Naive thymus-derived CD4-positive, alpha-beta T cell (primary cell): ENCODE measurements at regions not wholly inside any gene's neighbourhood (a gene's known extent, or its start where the extent isn't known, plus 50 kb on each side); places are given as distances from the start of the nearest gene placed in this dataset.

Experiments used
- ATAC-seq: fragments of 150-1000 bp; cut with Tn5 transposase; 2 replicates; pipeline ENCODE4 v1.10.0; 2021; ENCODE audit warnings: mild to moderate bottlenecking, moderate library complexity
- CTCF ChIA-PET: fragments of 350-600 bp; sonication (Branson Sonifier 250); formaldehyde crosslinking; loops from one replicate; lab custom pipeline; 2021; ENCODE audit warnings: antibody characterized with exemption; lab: Charles Lee
- POLR2A ChIA-PET: fragments of 350-600 bp; sonication (Branson Sonifier 250); formaldehyde crosslinking; loops from one replicate; lab custom pipeline; 2021; ENCODE audit warnings: antibody characterized with exemption, inconsistent platforms; lab: Charles Lee
- DNase-seq, 9 donors: peaks; one replicate each; pipeline versions ENCODE4 v3.0.0 to v3.0.0-alpha.2; 2020 to 2022; ENCODE audit warnings: mixed read lengths in 1 of 9
- H3K27ac ChIP-seq: one replicate; pipeline ENCODE4 v1.7.0; 2013; ENCODE audit warnings: mild to moderate bottlenecking, low read depth, low read length, moderate library complexity
- H3K27me3 ChIP-seq, 2 donors: one replicate each; pipeline ENCODE4 v1.7.0; 2013; ENCODE audit warnings: low read length in 2 of 2, mild to moderate bottlenecking in 2 of 2, moderate library complexity in 2 of 2; ENCODE audit not compliant: control insufficient read depth in 2 of 2, insufficient read depth in 2 of 2
- H3K36me3 ChIP-seq, 3 experiments: 1 replicate in 2 of 3; 2 replicates in 1 of 3; pipeline ENCODE4 v1.7.0; 2013; ENCODE audit warnings: low read length in 3 of 3, mild to moderate bottlenecking in 3 of 3, moderate library complexity in 1 of 3; ENCODE audit not compliant: insufficient read depth in 3 of 3, control insufficient read depth in 2 of 3
- H3K4me1 ChIP-seq, 2 donors: one replicate each; pipeline ENCODE4 v1.7.0; 2013; ENCODE audit warnings: low read length in 2 of 2, mild to moderate bottlenecking in 2 of 2, moderate library complexity in 1 of 2; ENCODE audit not compliant: control insufficient read depth in 2 of 2, insufficient read depth in 2 of 2
- H3K4me3 ChIP-seq: 2 replicates; pipeline ENCODE4 v1.7.0; 2013; ENCODE audit warnings: mild to moderate bottlenecking, low read length
- H3K9me3 ChIP-seq, 3 experiments: 1 replicate in 2 of 3; 2 replicates in 1 of 3; pipeline ENCODE4 v1.7.0; 2013; ENCODE audit warnings: low read length in 3 of 3; ENCODE audit not compliant: control insufficient read depth in 2 of 3
- H3K27ac Mint-ChIP-seq, 9 donors: one replicate each; pipeline ENCODE4 v1.8.0; 2020 to 2022; ENCODE audit warnings: mixed read lengths in 9 of 9, mild to moderate bottlenecking in 8 of 9, moderate library complexity in 5 of 9, inconsistent platforms in 2 of 9
- H3K27me3 Mint-ChIP-seq, 5 donors: one replicate each; pipeline ENCODE4 v1.8.0; 2021 to 2022; ENCODE audit warnings: mixed read lengths in 5 of 5, mild to moderate bottlenecking in 1 of 5
- H3K36me3 Mint-ChIP-seq, 5 donors: one replicate each; pipeline ENCODE4 v1.8.0; 2020 to 2022; ENCODE audit warnings: mixed read lengths in 5 of 5, mild to moderate bottlenecking in 3 of 5, inconsistent platforms in 1 of 5
- H3K4me1 Mint-ChIP-seq, 7 donors: one replicate each; pipeline ENCODE4 v1.8.0; 2020 to 2022; ENCODE audit warnings: mixed read lengths in 7 of 7, mild to moderate bottlenecking in 3 of 7, inconsistent platforms in 1 of 7
- H3K4me3 Mint-ChIP-seq, 10 donors: one replicate each; pipeline ENCODE4 v1.8.0; 2020 to 2022; ENCODE audit warnings: mild to moderate bottlenecking in 10 of 10, mixed read lengths in 10 of 10, moderate library complexity in 6 of 10, inconsistent platforms in 2 of 10
- H3K9me3 Mint-ChIP-seq, 11 donors: one replicate each; pipeline ENCODE4 v1.8.0; 2020 to 2022; ENCODE audit warnings: mixed read lengths in 11 of 11, mild to moderate bottlenecking in 4 of 11, inconsistent platforms in 1 of 11, moderate library complexity in 1 of 11
- intact Hi-C, 2 donors: fragments of 100-400 bp; cut with micrococcal nuclease; formaldehyde crosslinking; loops; one replicate each; pipeline ENCODE4 v1.15.1; 2023

DNA sequence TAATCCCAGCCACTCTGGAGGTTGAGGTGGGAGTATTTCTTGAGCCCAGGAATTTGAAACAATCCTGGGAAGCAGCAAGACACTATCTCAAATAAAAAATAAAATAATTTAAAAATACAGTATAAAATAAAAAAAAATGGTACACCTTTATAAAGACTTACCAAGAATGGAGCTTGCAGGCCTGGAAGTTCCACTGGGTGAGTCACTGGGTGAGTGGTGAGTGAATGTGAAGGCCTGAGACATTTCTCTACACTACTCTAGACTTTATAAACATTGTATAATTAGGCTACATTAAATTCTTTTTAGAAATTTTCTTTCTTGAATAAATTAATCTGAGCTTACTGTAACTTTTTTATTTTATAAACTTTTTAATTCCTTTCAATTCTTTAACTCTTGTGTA, 609.1 kb upstream of the BCHE start:
- H3K9me3 ChIP-seq: no peaks in the 10 kb centered on the region
- CTCF ChIA-PET: no interaction called here
- intact Hi-C loops: no loop called here
- H3K27ac Mint-ChIP-seq: no peak overlapping the region
- no peaks in the 10 kb centered on the region for H3K4me1 ChIP-seq
- H3K4me3 ChIP-seq: no peak overlapping the region
- H3K36me3 Mint-ChIP-seq: no peaks in the 10 kb centered on the region
- ATAC-seq: no peak
- no peaks in the 10 kb centered on the region for H3K27me3 ChIP-seq
- no peaks in the 10 kb centered on the region for H3K4me1 Mint-ChIP-seq
- no peak overlapping the region for H3K27ac ChIP-seq
- no peaks in the 10 kb centered on the region for H3K27me3 Mint-ChIP-seq
- DNase-seq: no peak
- H3K4me3 Mint-ChIP-seq: no peak overlapping the region
- H3K9me3 Mint-ChIP-seq: peaks cover 0 to 21% (median 4%) of the 10 kb centered on the region in 11 donors
- no peaks in the 10 kb centered on the region for H3K36me3 ChIP-seq
- POLR2A ChIA-PET: no interaction called here

DNA sequence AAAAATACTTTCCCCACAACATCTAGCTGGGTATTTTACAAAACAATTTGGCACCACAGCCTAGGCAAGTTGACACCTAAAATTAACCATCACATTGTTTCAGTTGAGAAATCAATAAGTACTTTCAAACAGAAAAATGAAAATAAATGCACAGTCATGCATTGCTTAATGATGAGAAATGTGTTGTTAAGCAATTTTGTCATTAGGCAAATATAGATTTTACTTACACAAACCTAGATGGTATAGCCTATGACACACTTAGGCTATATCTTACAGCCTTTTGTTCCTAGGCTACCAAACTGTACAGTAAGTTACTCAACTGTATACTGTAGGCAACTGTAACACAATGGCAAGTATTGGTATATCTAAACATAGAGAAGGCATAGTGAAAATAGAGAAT, 608.6 kb upstream of the BCHE start:
- no peaks in the 10 kb centered on the region for H3K36me3 Mint-ChIP-seq
- no peak overlapping the region for H3K27ac Mint-ChIP-seq
- no peaks in the 10 kb centered on the region for H3K9me3 ChIP-seq
- H3K27me3 ChIP-seq: no peaks in the 10 kb centered on the region
- POLR2A ChIA-PET: no interaction called here
- no peaks in the 10 kb centered on the region for H3K36me3 ChIP-seq
- ATAC-seq (no peak), DNase-seq (no peak)
- peaks cover 0 to 21% (median 4%) of the 10 kb centered on the region in 11 donors for H3K9me3 Mint-ChIP-seq
- H3K4me3 ChIP-seq: no peak overlapping the region
- H3K27ac ChIP-seq: no peak overlapping the region
- intact Hi-C loops: no loop called here
- H3K4me1 Mint-ChIP-seq: no peaks in the 10 kb centered on the region
- CTCF ChIA-PET: no interaction called here
- H3K4me3 Mint-ChIP-seq: no peak overlapping the region
- no peaks in the 10 kb centered on the region for H3K4me1 ChIP-seq
- no peaks in the 10 kb centered on the region for H3K27me3 Mint-ChIP-seq

- Histone ChIP-seq H3K36me3 (no peaks in the 10 kb centered on the region), H3K4me3 (no peak overlapping the region), H3K27ac (no peak overlapping the region), H3K27me3 (no peaks in the 10 kb centered on the region), H3K9me3 (no peaks in the 10 kb centered on the region), H3K4me1 (no peaks in the 10 kb centered on the region)
- intact Hi-C loops: no loop called here
- no peaks in the 10 kb centered on the region for H3K27me3 Mint-ChIP-seq
- H3K27ac Mint-ChIP-seq: no peak overlapping the region
- ChIA-PET CTCF (no interaction called here), POLR2A (no interaction called here)
- ATAC-seq (no peak), DNase-seq (no peak)
- no peak overlapping the region for H3K4me3 Mint-ChIP-seq
- H3K36me3 Mint-ChIP-seq: no peaks in the 10 kb centered on the region
- H3K9me3 Mint-ChIP-seq: peaks cover 0 to 21% (median 4%) of the 10 kb centered on the region in 11 donors
- no peaks in the 10 kb centered on the region for H3K4me1 Mint-ChIP-seq
Measured at GRCh38 chr3:166444756-166445155, 607.5 kb upstream of the BCHE start.

DNA sequence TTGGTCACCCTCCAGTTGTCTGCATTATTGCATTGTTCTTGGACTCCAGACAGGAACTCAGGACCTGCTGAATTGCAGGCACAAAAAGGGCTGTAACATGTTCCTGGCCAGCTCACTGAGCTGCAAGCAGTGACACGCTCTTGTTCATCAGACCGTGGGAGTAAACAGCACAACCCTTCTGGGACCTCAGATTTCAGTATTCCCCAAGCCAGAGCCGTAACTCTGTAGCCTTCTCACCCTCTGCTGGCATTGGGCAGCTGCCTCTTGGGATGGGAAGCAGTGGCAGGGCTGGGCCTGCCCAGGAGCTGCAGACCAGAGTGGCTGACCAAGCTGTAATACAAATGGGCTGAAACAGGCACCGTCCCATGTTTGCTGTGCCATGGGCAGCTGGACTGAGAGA, 607.1 kb upstream of the BCHE start:
- Mint-ChIP-seq H3K36me3 (no peaks in the 10 kb centered on the region), H3K9me3 (peaks cover 0 to 21% (median 4%) of the 10 kb centered on the region in 11 donors), H3K27me3 (no peaks in the 10 kb centered on the region), H3K27ac (no peak overlapping the region), H3K4me1 (no peaks in the 10 kb centered on the region), H3K4me3 (no peak overlapping the region)
- intact Hi-C loops: no loop called here
- H3K36me3 ChIP-seq: no peaks in the 10 kb centered on the region
- ATAC-seq (no peak), DNase-seq (no peak)
- no peak overlapping the region for H3K27ac ChIP-seq
- H3K9me3 ChIP-seq: no peaks in the 10 kb centered on the region
- H3K4me3 ChIP-seq: no peak overlapping the region
- ChIA-PET CTCF (no interaction called here), POLR2A (no interaction called here)
- H3K4me1 ChIP-seq: no peaks in the 10 kb centered on the region
- H3K27me3 ChIP-seq: no peaks in the 10 kb centered on the region

DNA sequence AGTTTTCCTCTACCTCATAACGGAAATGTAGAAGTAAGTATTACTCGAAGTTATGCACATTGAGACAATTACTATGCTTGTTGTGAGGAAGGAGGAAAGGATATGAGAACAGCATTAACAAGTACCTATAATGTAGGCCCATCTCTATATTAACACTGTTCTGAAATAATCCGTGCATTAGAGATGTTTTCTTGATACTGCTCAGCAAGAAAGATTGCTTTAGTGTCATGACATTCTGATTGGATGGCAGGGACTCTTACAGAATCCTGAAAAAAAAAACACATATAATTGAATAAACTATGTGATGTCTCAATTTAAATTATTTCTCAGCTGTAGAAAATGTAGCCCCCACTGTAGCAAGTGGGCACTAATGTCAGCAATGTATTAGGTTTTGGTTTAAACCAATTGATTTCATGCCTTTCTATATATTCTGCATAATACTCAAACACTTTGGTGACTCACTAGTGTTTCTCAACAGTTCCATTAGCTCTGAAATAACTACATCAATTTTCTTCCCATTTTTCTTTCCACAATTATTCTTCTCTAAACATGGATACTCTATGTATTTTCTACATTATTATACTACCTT, 598.3 kb upstream of the BCHE start:
- intact Hi-C loops: no loop called here

DNA sequence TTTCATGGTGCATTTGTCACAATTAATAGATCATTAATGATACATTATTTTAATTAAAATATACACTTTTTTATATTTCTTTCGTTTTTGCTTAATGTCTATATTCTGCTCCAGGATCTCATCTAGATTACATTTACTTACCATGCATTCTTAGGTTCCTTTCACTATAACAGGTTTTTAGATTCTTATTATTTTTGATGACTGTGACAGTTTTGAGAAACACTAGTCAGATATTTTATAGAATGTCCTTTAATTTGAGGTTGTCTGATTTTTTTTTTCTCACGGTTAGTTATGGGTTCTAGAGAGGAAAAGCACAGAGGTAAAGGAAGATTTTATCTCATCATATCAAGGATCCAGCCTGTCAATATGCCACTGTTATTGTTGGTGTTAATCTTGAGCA, 595.8 kb upstream of the BCHE start:
- no peak for ATAC-seq
- Histone ChIP-seq H3K4me1 (no peaks in the 10 kb centered on the region), H3K9me3 (no peaks in the 10 kb centered on the region), H3K4me3 (no peak overlapping the region), H3K27me3 (no peaks in the 10 kb centered on the region), H3K36me3 (no peaks in the 10 kb centered on the region), H3K27ac (no peak overlapping the region)
- no peaks in the 10 kb centered on the region for H3K27me3 Mint-ChIP-seq
- no peaks in the 10 kb centered on the region for H3K36me3 Mint-ChIP-seq
- H3K27ac Mint-ChIP-seq: no peak overlapping the region
- no peak overlapping the region for H3K4me3 Mint-ChIP-seq
- CTCF ChIA-PET: no interaction called here
- intact Hi-C loops: no loop called here
- no peak for DNase-seq
- H3K9me3 Mint-ChIP-seq: peaks cover 0 to 8% (median 2%) of the 10 kb centered on the region in 11 donors
- H3K4me1 Mint-ChIP-seq: no peaks in the 10 kb centered on the region
- POLR2A ChIA-PET: no interaction called here

More for the DNA sequence above, 598.3 kb upstream of the BCHE start:
- Histone ChIP-seq H3K9me3 (no peaks in the 10 kb centered on the region), H3K36me3 (no peaks in the 10 kb centered on the region), H3K4me1 (no peaks in the 10 kb centered on the region), H3K27me3 (no peaks in the 10 kb centered on the region), H3K27ac (no peak overlapping the region), H3K4me3 (no peak overlapping the region)
- H3K9me3 Mint-ChIP-seq: peaks cover 0 to 3% (median 0%) of the 10 kb centered on the region in 11 donors
- H3K27me3 Mint-ChIP-seq: no peaks in the 10 kb centered on the region
- DNase-seq (no peak), ATAC-seq (no peak)
- CTCF ChIA-PET: no interaction called here
- no peak overlapping the region for H3K27ac Mint-ChIP-seq
- H3K36me3 Mint-ChIP-seq: no peaks in the 10 kb centered on the region
- H3K4me3 Mint-ChIP-seq: no peak overlapping the region
- POLR2A ChIA-PET: no interaction called here
- no peaks in the 10 kb centered on the region for H3K4me1 Mint-ChIP-seq

DNA sequence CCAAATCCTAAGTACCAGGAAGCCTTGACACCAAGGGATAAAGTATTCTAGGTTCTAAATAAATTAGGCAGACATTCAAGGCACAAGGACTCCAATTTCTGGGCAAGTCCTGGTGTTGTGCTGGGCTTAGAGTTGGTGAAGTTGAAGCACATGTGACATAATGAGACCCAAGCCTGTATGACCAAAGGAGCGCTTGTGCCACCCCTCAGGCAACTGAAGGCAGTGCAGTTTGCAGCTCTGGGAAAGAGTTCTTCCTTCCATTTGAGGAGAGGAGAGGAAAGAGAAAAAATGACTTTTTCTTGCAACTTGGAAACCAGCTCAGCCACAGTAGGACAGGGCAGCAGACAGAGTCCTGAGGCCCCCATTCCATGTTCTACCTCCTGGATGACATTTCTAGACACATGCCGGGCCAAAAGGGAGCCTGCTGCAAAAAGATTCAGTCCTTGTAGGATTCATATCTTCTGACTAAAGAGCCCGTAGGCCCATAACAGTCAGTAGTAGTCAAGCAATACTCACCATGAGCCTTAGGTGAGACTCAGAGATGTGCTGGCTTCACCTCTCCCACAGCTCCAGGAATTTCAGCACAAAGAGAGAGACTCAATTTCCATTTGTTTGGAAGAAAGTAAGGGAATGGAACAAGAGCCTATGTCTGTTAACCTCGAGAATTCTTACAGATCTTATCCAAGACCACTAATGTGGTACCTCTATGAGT, 588.8 kb upstream of the BCHE start:
- no peak overlapping the region for H3K4me3 ChIP-seq
- no peak overlapping the region for H3K27ac ChIP-seq
- no peaks in the 10 kb centered on the region for H3K36me3 Mint-ChIP-seq
- intact Hi-C loops: no loop called here
- no peak for ATAC-seq
- no peaks in the 10 kb centered on the region for H3K27me3 ChIP-seq
- peaks cover 2 to 34% (median 12%) of the 10 kb centered on the region in 11 donors for H3K9me3 Mint-ChIP-seq
- no peaks in the 10 kb centered on the region for H3K4me1 ChIP-seq
- peaks cover 0 to 2% (median 0%) of the 10 kb centered on the region in 7 donors for H3K4me1 Mint-ChIP-seq
- H3K27me3 Mint-ChIP-seq: no peaks in the 10 kb centered on the region
- H3K9me3 ChIP-seq: peaks cover 0 to 4% (median 0%) of the 10 kb centered on the region in 3 experiments
- no peaks in the 10 kb centered on the region for H3K36me3 ChIP-seq
- DNase-seq: no peak
- H3K4me3 Mint-ChIP-seq: no peak overlapping the region
- ChIA-PET POLR2A (no interaction called here), CTCF (no interaction called here)
- H3K27ac Mint-ChIP-seq: no peak overlapping the region
